Activated naive CD8-positive, alpha-beta T cell treated with anti-CD3 and anti-CD28 coated beads, Interleukin-2, amount 50 U/mL, for 24 hours (primary cell): ENCODE measurements at regions not wholly inside any gene's neighbourhood (a gene's known extent, or its start where the extent isn't known, plus 50 kb on each side); places are given as distances from the start of the nearest gene placed in this dataset.

Experiments
- ATAC-seq: fragments of 150-1000 bp; cut with Tn5 transposase; one replicate; pipeline ENCODE4 v1.10.0; 2021
- DNase-seq: peaks from one replicate; pipeline ENCODE4 v3.0.0; 2021
- H3K27ac Mint-ChIP-seq: one replicate; pipeline ENCODE4 v1.8.0; 2021; ENCODE audit warnings: mild to moderate bottlenecking, mixed read lengths
- H3K27me3 Mint-ChIP-seq: one replicate; pipeline ENCODE4 v1.8.0; 2021; ENCODE audit warnings: mixed read lengths
- H3K36me3 Mint-ChIP-seq: one replicate; pipeline ENCODE4 v1.8.0; 2021; ENCODE audit warnings: low read depth, mixed read lengths
- H3K4me1 Mint-ChIP-seq: one replicate; pipeline ENCODE4 v1.8.0; 2021; ENCODE audit warnings: mixed read lengths
- H3K4me3 Mint-ChIP-seq: one replicate; pipeline ENCODE4 v1.8.0; 2021; ENCODE audit warnings: mild to moderate bottlenecking, moderate library complexity, mixed read lengths
- H3K9me3 Mint-ChIP-seq: one replicate; pipeline ENCODE4 v1.8.0; 2021; ENCODE audit warnings: mixed read lengths

DNA sequence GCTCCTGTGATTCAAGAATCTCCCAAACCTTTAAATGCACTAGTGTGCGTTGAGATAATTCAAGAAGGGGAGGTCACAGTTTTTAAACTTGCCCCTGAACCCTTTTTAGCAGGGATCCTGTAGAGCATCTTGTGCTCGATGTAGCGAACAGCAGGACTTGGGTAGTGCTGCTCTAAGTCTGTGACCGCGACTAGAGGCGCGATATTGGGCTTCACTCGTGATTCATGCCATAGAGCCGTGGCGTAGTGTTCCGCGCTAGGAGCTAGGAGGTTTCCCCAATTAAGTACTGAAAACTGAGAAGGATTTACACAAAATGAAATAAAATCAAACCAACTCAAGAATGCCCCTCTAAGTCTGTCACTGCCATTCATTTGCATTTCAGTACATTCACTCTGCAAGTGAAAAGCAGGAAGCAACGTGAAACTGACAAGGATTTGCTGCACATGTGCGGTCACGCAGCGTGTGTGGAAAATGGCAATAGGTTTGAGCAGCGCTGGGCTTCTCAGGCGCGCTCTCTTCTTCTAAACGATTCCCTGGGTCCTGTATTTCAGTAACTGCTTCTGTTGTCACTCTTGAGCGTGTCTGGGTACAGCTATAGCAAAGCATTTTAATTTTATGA, 1135.9 kb upstream of the WWC1 start:
- ATAC-seq (no peak), DNase-seq (no peak)
- Mint-ChIP-seq H3K9me3 (peaks cover 7% of the 10 kb centered on the region), H3K4me3 (no peak overlapping the region), H3K27me3 (no peaks in the 10 kb centered on the region), H3K36me3 (no peaks in the 10 kb centered on the region), H3K4me1 (no peaks in the 10 kb centered on the region), H3K27ac (no peak overlapping the region)

DNA sequence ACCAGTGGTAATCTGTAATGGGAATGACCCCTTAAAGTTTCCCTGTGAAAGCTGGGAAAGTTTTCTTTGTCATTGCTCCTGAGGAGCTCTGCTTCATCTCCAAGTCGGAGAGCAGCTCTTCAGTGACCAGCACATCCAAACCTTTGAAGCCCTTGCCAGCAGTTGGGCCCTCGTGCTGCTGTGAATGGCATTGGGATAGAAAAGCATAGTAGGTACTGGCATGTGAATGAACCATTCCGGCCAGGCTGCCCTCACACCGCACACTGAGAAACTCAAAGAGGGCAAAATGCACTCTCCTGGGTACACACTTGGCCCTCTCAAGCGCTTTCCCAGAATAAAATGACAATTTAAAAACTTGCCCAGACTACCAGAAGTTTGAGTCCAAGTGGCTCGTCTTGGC, 1135.0 kb upstream of the WWC1 start:
- Mint-ChIP-seq H3K4me3 (no peak overlapping the region), H3K27me3 (no peaks in the 10 kb centered on the region), H3K27ac (no peak overlapping the region), H3K9me3 (peaks cover 7% of the 10 kb centered on the region), H3K4me1 (no peaks in the 10 kb centered on the region), H3K36me3 (no peaks in the 10 kb centered on the region)
- ATAC-seq (no peak), DNase-seq (no peak)

DNA sequence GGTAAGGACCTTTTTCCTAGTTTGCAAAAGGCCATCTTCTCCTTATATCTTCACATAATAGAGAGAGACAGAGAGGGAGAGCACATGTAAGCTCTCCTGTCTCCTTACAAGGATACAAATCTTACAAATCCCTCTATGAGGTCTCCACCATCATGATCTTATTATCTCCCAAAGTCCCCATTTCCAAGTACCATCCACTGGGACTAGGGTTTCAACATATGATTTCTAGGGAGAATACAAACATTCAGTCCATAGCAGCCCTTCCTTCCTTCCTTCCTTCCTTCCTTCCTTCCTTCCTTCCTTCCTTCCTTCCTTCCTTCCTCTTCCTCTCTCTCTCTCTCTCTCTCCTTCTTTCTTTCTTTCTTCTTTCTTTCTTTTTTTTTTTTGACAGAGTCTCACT, 1132.9 kb upstream of the WWC1 start:
- no peak for ATAC-seq
- no peaks in the 10 kb centered on the region for H3K36me3 Mint-ChIP-seq
- H3K27ac Mint-ChIP-seq: no peak overlapping the region
- H3K4me1 Mint-ChIP-seq: no peaks in the 10 kb centered on the region
- H3K4me3 Mint-ChIP-seq: no peak overlapping the region
- peaks cover 7% of the 10 kb centered on the region for H3K9me3 Mint-ChIP-seq
- DNase-seq: no peak
- H3K27me3 Mint-ChIP-seq: no peaks in the 10 kb centered on the region

GRCh38 chr5:167160388-167160787, 1131.1 kb upstream of the WWC1 start:
- Mint-ChIP-seq H3K27me3 (no peaks in the 10 kb centered on the region), H3K36me3 (no peaks in the 10 kb centered on the region), H3K4me1 (no peaks in the 10 kb centered on the region), H3K27ac (no peak overlapping the region), H3K9me3 (peaks cover 12% of the 10 kb centered on the region), H3K4me3 (no peak overlapping the region)
- no peak for ATAC-seq
- DNase-seq: no peak

GRCh38 chr5:167166696-167167095, 1124.7 kb upstream of the WWC1 start:
- ATAC-seq: no peak
- Mint-ChIP-seq H3K4me1 (no peaks in the 10 kb centered on the region), H3K9me3 (peaks cover 15% of the 10 kb centered on the region), H3K36me3 (no peaks in the 10 kb centered on the region), H3K4me3 (no peak overlapping the region), H3K27me3 (no peaks in the 10 kb centered on the region), H3K27ac (no peak overlapping the region)
- DNase-seq: no peak

DNA sequence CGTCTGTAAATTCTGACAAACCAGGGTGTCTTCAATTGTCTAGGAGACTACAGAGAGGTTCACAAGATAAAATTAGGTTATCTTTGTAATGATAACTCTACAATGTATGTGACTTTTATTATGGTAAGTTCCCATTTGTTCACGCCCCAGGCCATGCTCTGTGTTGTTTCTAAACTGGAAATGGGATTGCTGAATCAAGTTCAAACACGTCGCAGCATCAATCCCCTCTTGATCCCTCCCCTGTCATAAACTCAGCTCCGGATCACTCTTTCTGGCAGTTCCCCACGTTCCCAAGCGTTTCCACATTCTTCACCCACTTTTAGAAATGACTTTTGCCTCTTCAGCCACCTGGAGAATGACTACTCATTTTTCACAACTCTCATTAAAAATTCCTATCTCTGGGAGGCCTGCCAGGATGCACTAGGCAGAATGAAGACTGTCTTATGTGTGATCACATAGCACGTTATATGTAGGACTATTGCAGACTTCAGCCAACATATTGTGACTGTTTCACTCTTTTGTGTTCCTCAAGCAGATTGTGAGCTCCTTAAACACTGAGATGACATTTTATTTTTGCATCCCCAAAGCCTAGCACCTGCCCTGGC, 1124.2 kb upstream of the WWC1 start:
- ATAC-seq: no peak
- Mint-ChIP-seq H3K4me1 (no peaks in the 10 kb centered on the region), H3K9me3 (peaks cover 15% of the 10 kb centered on the region), H3K36me3 (no peaks in the 10 kb centered on the region), H3K27me3 (no peaks in the 10 kb centered on the region), H3K4me3 (no peak overlapping the region), H3K27ac (no peak overlapping the region)
- DNase-seq: no peak

DNA sequence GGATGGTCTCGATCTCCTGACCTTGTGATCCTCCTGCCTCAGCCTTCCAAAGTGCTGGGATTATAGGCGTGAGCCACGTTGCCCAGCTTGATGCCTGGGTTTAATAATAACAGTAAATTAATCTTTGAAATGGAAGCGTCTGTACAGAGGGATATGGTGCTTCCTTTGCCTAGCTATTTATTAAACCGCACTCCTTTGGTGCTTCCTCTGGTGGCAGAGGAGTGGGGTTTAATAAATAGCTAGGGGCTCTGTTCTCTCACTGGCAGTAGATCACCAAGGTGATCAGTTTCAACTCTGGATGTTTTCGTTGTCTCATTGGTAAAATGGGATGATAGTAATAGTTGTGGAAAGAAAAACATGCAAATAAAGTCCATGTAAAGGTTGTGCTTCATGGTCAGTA, 1122.5 kb upstream of the WWC1 start:
- Mint-ChIP-seq H3K4me1 (no peaks in the 10 kb centered on the region), H3K36me3 (no peaks in the 10 kb centered on the region), H3K9me3 (peaks cover 15% of the 10 kb centered on the region), H3K27me3 (no peaks in the 10 kb centered on the region), H3K27ac (no peak overlapping the region), H3K4me3 (no peak overlapping the region)
- DNase-seq: no peak
- no peak for ATAC-seq

GRCh38 chr5:167171056-167171455, 1120.4 kb upstream of the WWC1 start:
- Mint-ChIP-seq H3K4me1 (no peaks in the 10 kb centered on the region), H3K27ac (no peak overlapping the region), H3K9me3 (peaks cover 12% of the 10 kb centered on the region), H3K27me3 (no peaks in the 10 kb centered on the region), H3K4me3 (no peak overlapping the region), H3K36me3 (no peaks in the 10 kb centered on the region)
- no peak for DNase-seq
- no peak for ATAC-seq

DNA sequence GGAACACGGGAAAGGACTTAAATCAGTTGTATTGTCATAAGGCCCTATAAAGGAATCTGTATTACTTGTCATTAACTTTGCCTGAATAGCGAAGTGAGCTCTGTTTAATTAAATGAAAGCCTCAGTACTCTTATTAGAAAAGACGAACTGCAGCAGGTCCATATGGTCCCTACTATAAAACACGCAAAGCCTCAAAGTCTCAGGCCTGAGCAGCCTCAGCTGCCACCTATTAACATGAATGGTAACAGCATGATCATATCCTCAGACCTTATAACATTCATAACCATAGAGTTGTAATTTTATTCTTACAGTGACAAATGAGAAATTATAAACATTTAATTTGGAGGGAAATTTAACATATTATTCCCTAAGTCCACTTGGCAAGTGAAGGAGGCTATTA, 1113.7 kb upstream of the WWC1 start:
- H3K9me3 Mint-ChIP-seq: peaks cover 16% of the 10 kb centered on the region
- ATAC-seq (no peak), DNase-seq (no peak)
- H3K27me3 Mint-ChIP-seq: no peaks in the 10 kb centered on the region
- no peaks in the 10 kb centered on the region for H3K4me1 Mint-ChIP-seq
- H3K4me3 Mint-ChIP-seq: no peak overlapping the region
- H3K36me3 Mint-ChIP-seq: no peaks in the 10 kb centered on the region
- H3K27ac Mint-ChIP-seq: no peak overlapping the region

DNA sequence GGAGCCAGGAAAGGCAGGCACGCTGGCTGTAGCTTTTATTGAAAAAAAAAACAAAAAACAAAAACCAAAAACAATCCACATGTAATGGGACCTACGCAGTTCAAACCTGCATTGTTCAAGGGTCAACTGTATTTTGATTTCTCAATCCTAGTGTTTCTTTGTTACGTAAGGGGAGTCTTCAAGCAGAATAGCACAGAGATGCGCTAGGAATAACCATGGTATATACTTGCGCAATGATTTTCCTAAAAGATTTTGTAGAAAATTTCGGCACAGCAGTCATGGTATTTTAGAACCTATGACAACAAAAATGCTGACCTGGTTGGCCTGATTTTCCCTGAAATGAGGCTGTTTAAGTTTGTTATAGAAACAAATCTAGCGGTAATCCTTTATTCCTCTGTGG, 1110.5 kb upstream of the WWC1 start:
- H3K9me3 Mint-ChIP-seq: peaks cover 15% of the 10 kb centered on the region
- no peak overlapping the region for H3K4me3 Mint-ChIP-seq
- DNase-seq (no peak), ATAC-seq (no peak)
- H3K4me1 Mint-ChIP-seq: no peaks in the 10 kb centered on the region
- H3K36me3 Mint-ChIP-seq: no peaks in the 10 kb centered on the region
- no peak overlapping the region for H3K27ac Mint-ChIP-seq
- H3K27me3 Mint-ChIP-seq: no peaks in the 10 kb centered on the region

DNA sequence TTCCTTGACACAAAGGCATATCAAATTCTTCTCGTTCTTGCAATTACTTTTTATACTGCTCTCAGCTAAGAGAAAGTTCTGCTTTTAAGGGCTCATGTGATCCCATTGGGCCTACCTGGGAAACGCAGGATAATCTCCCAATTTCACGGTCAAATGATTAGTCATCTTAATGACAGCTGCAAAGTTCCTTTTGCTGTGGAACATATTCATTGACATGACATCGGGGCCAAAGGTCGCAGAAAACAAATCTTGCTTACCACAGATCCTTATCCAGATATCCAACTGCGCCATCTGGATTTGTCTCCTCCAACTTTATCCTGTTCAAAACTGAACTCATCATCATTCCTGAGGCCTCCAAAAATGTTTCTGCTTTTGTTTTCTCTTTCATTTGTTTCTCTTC, 1085.6 kb upstream of the WWC1 start:
- Mint-ChIP-seq H3K36me3 (no peaks in the 10 kb centered on the region), H3K4me3 (no peak overlapping the region), H3K9me3 (peaks cover 14% of the 10 kb centered on the region), H3K27ac (no peak overlapping the region), H3K27me3 (no peaks in the 10 kb centered on the region), H3K4me1 (no peaks in the 10 kb centered on the region)
- ATAC-seq (no peak), DNase-seq (no peak)

- ATAC-seq (no peak), DNase-seq (no peak)
- no peaks in the 10 kb centered on the region for H3K4me1 Mint-ChIP-seq
- H3K9me3 Mint-ChIP-seq: peaks cover 14% of the 10 kb centered on the region
- H3K27me3 Mint-ChIP-seq: no peaks in the 10 kb centered on the region
- no peaks in the 10 kb centered on the region for H3K36me3 Mint-ChIP-seq
- H3K27ac Mint-ChIP-seq: no peak overlapping the region
- H3K4me3 Mint-ChIP-seq: no peak overlapping the region
Measured at GRCh38 chr5:167207081-167207480, 1084.4 kb upstream of the WWC1 start.

DNA sequence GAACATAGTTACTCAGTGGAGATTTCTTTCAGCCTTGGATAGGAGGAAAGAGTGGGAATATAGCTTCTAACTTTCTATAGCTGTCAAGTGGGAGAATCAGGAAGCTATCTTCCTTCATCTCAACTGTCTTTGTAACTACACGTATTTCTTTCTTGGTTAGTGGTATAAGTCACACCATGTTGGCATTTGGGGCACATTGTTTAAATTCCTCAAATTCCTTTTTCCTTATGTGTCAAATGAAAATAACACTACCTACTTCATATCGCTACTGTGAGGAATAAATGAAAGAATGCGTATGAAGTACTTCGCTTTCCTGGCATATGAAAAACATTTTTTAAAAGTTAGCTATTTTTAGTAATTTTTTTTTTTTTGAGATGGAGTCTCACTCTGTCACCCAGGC, 1082.5 kb upstream of the WWC1 start:
- no peak overlapping the region for H3K27ac Mint-ChIP-seq
- no peaks in the 10 kb centered on the region for H3K4me1 Mint-ChIP-seq
- H3K27me3 Mint-ChIP-seq: no peaks in the 10 kb centered on the region

GRCh38 chr5:167217097-167217743, 1074.2 kb upstream of the WWC1 start:
- Mint-ChIP-seq H3K27ac (no peak overlapping the region), H3K4me1 (no peaks in the 10 kb centered on the region), H3K36me3 (no peaks in the 10 kb centered on the region), H3K4me3 (no peak overlapping the region), H3K27me3 (no peaks in the 10 kb centered on the region), H3K9me3 (no peaks in the 10 kb centered on the region)
- ATAC-seq (no peak), DNase-seq (no peak)

More for the DNA sequence above, 1082.5 kb upstream of the WWC1 start:
- no peak for DNase-seq
- no peaks in the 10 kb centered on the region for H3K36me3 Mint-ChIP-seq
- no peak for ATAC-seq
- peaks cover 10% of the 10 kb centered on the region for H3K9me3 Mint-ChIP-seq
- H3K4me3 Mint-ChIP-seq: no peak overlapping the region

- Mint-ChIP-seq H3K27me3 (no peaks in the 10 kb centered on the region), H3K27ac (no peak overlapping the region), H3K36me3 (no peaks in the 10 kb centered on the region), H3K9me3 (no peaks in the 10 kb centered on the region), H3K4me1 (no peaks in the 10 kb centered on the region), H3K4me3 (no peak overlapping the region)
- DNase-seq (no peak), ATAC-seq (no peak)
Measured at GRCh38 chr5:167219298-167219697, 1072.1 kb upstream of the WWC1 start.
